HepG2 (cell line): ENCODE measurements at regions not wholly inside any gene's neighbourhood (a gene's known extent, or its start where the extent isn't known, plus 50 kb on each side); places are given as distances from the start of the nearest gene placed in this dataset.

ENCODE experiments used
- ATAC-seq: fragments of 200-7000 bp; cut with Tn5 transposase; 3 replicates; pipeline ENCODE4 v1.9.1; 2020; ENCODE audit warnings: mild to moderate bottlenecking, moderate library complexity
- BruUV-seq: library from RNA; stranded (reverse); fragments of 400-500 nt; replicated peaks from 2 replicates; lab custom pipeline; 2021; lab: Mats Ljungman, UMichigan
- CTCF ChIA-PET: fragments of 300-600 bp; formaldehyde crosslinking; extraction: SDS; loops from one replicate; lab custom pipeline; 2021; ENCODE audit warnings: low total read pairs, inconsistent platforms, low intra/inter-chr PET ratio; lab: Yijun Ruan, JAX
- POLR2A ChIA-PET: fragments of 350-600 bp; sonication (Branson Sonifier 250); formaldehyde crosslinking; loops from one replicate; lab custom pipeline; 2020; ENCODE audit warnings: antibody characterized with exemption, inconsistent platforms; lab: Yijun Ruan, JAX
- DNase-seq: peaks from one replicate; pipeline ENCODE4 v3.0.0-alpha.2; 2015; ENCODE audit warnings: low spot score
- FAIRE-seq: peaks from 3 replicates; lab custom pipeline; 2011; peaks lifted over from hg19 to GRCh38; lab: Jason Lieb, UNC
- H2AFZ ChIP-seq: one replicate; pipeline ENCODE4 v1.6.1; 2011; ENCODE audit warnings: low read length, inconsistent platforms
- H3K27ac ChIP-seq: fragments of 300-600 bp; 3 replicates; pipeline ENCODE4 v1.8.0; 2011; ENCODE audit warnings: mixed run types, mild to moderate bottlenecking, mixed read lengths, low read length, inconsistent platforms; ENCODE audit not compliant: insufficient read depth; ENCODE audit errors: extremely low read length
- H3K27me3 ChIP-seq, 2 experiments: fragments of 200-600 bp in 1 of 2; 2 replicates in 1 of 2; 3 replicates in 1 of 2; pipeline versions ENCODE4 v1.6.0 to v1.8.0; 2011; ENCODE audit warnings: low read length in 2 of 2, mild to moderate bottlenecking in 2 of 2, moderate library complexity in 2 of 2, inconsistent platforms in 1 of 2; ENCODE audit not compliant: insufficient read depth in 2 of 2, control insufficient read depth in 1 of 2
- H3K36me3 ChIP-seq, 2 experiments: fragments of 200-600 bp in 1 of 2; replicated peaks in 1 of 2; 2 replicates in 1 of 2; 3 replicates in 1 of 2; pipeline versions ENCODE4 v1.5.1 to v1.8.0; 2011; ENCODE audit warnings: low read length in 2 of 2, inconsistent platforms in 1 of 2; ENCODE audit not compliant: insufficient read depth in 2 of 2, control insufficient read depth in 1 of 2
- H3K4me1 ChIP-seq: 2 replicates; pipeline ENCODE4 v1.5.1; 2012; ENCODE audit warnings: low read length, inconsistent platforms; ENCODE audit not compliant: insufficient read depth
- H3K4me2 ChIP-seq: 2 replicates; pipeline ENCODE4 v1.6.0; 2011; ENCODE audit warnings: low read depth, low read length, inconsistent platforms
- H3K4me3 ChIP-seq, 3 experiments: fragments of 200-600 bp in 1 of 3; sonication (generic), shearing (Covaris generic) in 1 of 3; replicated peaks in 1 of 3; 2 replicates each; pipeline ENCODE4 v1.5.1; 2011 to 2016; ENCODE audit warnings: low read length in 3 of 3, inconsistent platforms in 2 of 3, low read depth in 2 of 3, mild to moderate bottlenecking in 2 of 3, control low read depth in 1 of 3, mixed read lengths in 1 of 3; ENCODE audit not compliant: insufficient read depth in 1 of 3
- H3K79me2 ChIP-seq: one replicate; pipeline ENCODE4 v1.6.1; 2011; ENCODE audit warnings: low read length, inconsistent platforms; ENCODE audit not compliant: insufficient read depth
- H3K9ac ChIP-seq: 2 replicates; pipeline ENCODE4 v1.6.0; 2011; ENCODE audit warnings: mild to moderate bottlenecking, low read depth, low read length, inconsistent platforms; ENCODE audit not compliant: insufficient read depth
- H3K9me3 ChIP-seq: 2 replicates; pipeline ENCODE4 v1.5.1; 2012; ENCODE audit warnings: mild to moderate bottlenecking, low read length
- H4K20me1 ChIP-seq: 2 replicates; pipeline ENCODE4 v1.6.0; 2011; ENCODE audit warnings: inconsistent platforms, mild to moderate bottlenecking, low read length, moderate library complexity; ENCODE audit not compliant: insufficient read depth
- KAT2B ChIP-seq: fragments of 150-350 bp; IDR thresholded peaks from 2 replicates; pipeline ENCODE4 v1.6.1; 2014; ENCODE audit warnings: low read depth, low read length, borderline replicate concordance
- KDM5A ChIP-seq: fragments of 200-600 bp; sonication (generic); IDR thresholded peaks from 2 replicates; pipeline ENCODE4 v1.7.0; 2018; ENCODE audit warnings: antibody characterized with exemption, mild to moderate bottlenecking, low read length, borderline replicate concordance
- MXI1 ChIP-seq: IDR thresholded peaks from 3 replicates; pipeline ENCODE4 v1.6.1; 2012; ENCODE audit warnings: low read depth, low read length, inconsistent platforms, borderline replicate concordance
- RAD21 ChIP-seq: fragments of 450-650 bp; formaldehyde crosslinking; IDR thresholded peaks from 2 replicates; pipeline ENCODE4 v1.5.0; 2020; ENCODE audit warnings: mild to moderate bottlenecking
- RBFOX2 ChIP-seq: fragments of 200-400 bp; formaldehyde crosslinking; IDR thresholded peaks from 2 replicates; pipeline ENCODE4 v1.6.1; 2017; ENCODE audit warnings: low read depth, mild to moderate bottlenecking, low read length
- REPIN1 ChIP-seq: sonication (generic); formaldehyde crosslinking; IDR thresholded peaks from 2 replicates; pipeline ENCODE4 v1.8.0; 2022; ENCODE audit warnings: missing genetic modification reagents, low read depth, mild to moderate bottlenecking, borderline replicate concordance
- U2AF2 ChIP-seq: fragments of 200-400 bp; formaldehyde crosslinking; IDR thresholded peaks from 2 replicates; pipeline ENCODE4 v1.6.1; 2017; ENCODE audit warnings: low read depth, mild to moderate bottlenecking, low read length
- ZNF562 ChIP-seq: sonication (generic); formaldehyde crosslinking; IDR thresholded peaks from 2 replicates; pipeline ENCODE4 v1.8.0; 2022; ENCODE audit warnings: missing genetic modification reagents, borderline replicate concordance
- ZNF572 ChIP-seq: sonication (generic); formaldehyde crosslinking; IDR thresholded peaks from 2 replicates; pipeline ENCODE4 v1.5.1; 2020; ENCODE audit warnings: mild to moderate bottlenecking, missing genetic modification reagents
- ZNF616 ChIP-seq: sonication (generic); formaldehyde crosslinking; IDR thresholded peaks from 2 replicates; pipeline ENCODE4 v1.5.0; 2020; ENCODE audit warnings: low read depth, mild to moderate bottlenecking, missing genetic modification reagents
- ZNF724P ChIP-seq: sonication (generic); formaldehyde crosslinking; IDR thresholded peaks from 2 replicates; pipeline ENCODE4 v1.8.0; 2022; ENCODE audit warnings: missing genetic modification reagents, borderline replicate concordance
- WGBS: methylation state at CpG from one replicate; pipeline ENCODE4 v1.1.6; 2017; ENCODE audit warnings: low lambda C conversion rate; 5-methylcytosine and 5-hydroxymethylcytosine counted together
- in situ Hi-C: cut with HindIII; loops from 2 replicates; pipeline ENCODE4 v1.10.0; 2017; ENCODE audit warnings: low pct_unique_long_range_greater_than_20kb; ENCODE audit not compliant: extremely low pct_ligation_motif_present
- intact Hi-C: fragments of 100-400 bp; cut with micrococcal nuclease; formaldehyde crosslinking; loops from one replicate; pipeline ENCODE4 v1.10.0; 2022; ENCODE audit not compliant: unreplicated experiment
- TF ChIP-seq, protein P1 (sequence below): sonication (generic); formaldehyde crosslinking; IDR thresholded peaks from 2 replicates; pipeline ENCODE4 v1.5.1; 2020; ENCODE audit warnings: missing genetic modification reagents, mild to moderate bottlenecking, borderline replicate concordance
- TF ChIP-seq, protein P2 (sequence below): sonication (generic); formaldehyde crosslinking; IDR thresholded peaks from 2 replicates; pipeline ENCODE4 v1.8.1; 2023; ENCODE audit warnings: mild to moderate bottlenecking, missing genetic modification reagents
- TF ChIP-seq, protein P3 (sequence below): sonication (generic); formaldehyde crosslinking; conservative IDR thresholded peaks from 2 replicates; pipeline ENCODE4 v1.4.0; 2020; ENCODE audit warnings: missing genetic modification reagents

- TF ChIP-seq U2AF2, result no peak
Measured at GRCh38 chr3:106821801-106822200, 555.4 kb upstream of the CCDC54 start (continued).

GRCh38 chr3:106822204-106822603 is 555.0 kb upstream of the CCDC54 start:
- Histone ChIP-seq H3K27me3 (peaks cover 0 to 1% of the 10 kb centered on the region in 2 experiments; a peak in 1 of 5 replicates), H3K79me2 (no peaks in the 10 kb centered on the region), H2AFZ (no peak overlapping the region), H3K9ac (no peak overlapping the region), H3K4me2 (no peak overlapping the region), H3K27ac (no peak overlapping the region), H3K4me1 (no peaks in the 10 kb centered on the region), H3K4me3 (no peak overlapping the region), H3K9me3 (no peaks in the 10 kb centered on the region), H3K36me3 (no peaks in the 10 kb centered on the region), H4K20me1 (no peaks in the 10 kb centered on the region)
- DNase-seq (no peak), FAIRE-seq (no peak), ATAC-seq (no peak)
- TF ChIP-seq RBFOX2 (no peak), KDM5A (no peak), REPIN1 (CRISPR knock-in tag) (no peak)
- 24% methylated on average over 5 of the region's 11 CpGs for WGBS
- POLR2A ChIA-PET, result no interaction called here
- CTCF ChIA-PET, result no interaction called here
- in situ Hi-C loops, result no loop called here
- intact Hi-C loops, result no loop called here
- BruUV-seq, result no TSS peak

- Histone ChIP-seq H2AFZ (no peak overlapping the region), H3K4me1 (no peaks in the 10 kb centered on the region), H3K27me3 (peaks cover 0 to 1% of the 10 kb centered on the region in 2 experiments; a peak in 1 of 5 replicates), H4K20me1 (no peaks in the 10 kb centered on the region), H3K4me3 (no peak overlapping the region), H3K79me2 (no peaks in the 10 kb centered on the region), H3K27ac (no peak overlapping the region), H3K9me3 (no peaks in the 10 kb centered on the region), H3K36me3 (no peaks in the 10 kb centered on the region), H3K4me2 (no peak overlapping the region), H3K9ac (no peak overlapping the region)
- 0% methylated on average over 3 of the region's 3 CpGs for WGBS
- no peak for DNase-seq
- no TSS peak for BruUV-seq
- ChIA-PET POLR2A (no interaction called here), CTCF (interaction anchor here (1.7 kb wide), 1 partner anchor 241 kb away, joined by 5 read pairs; no protein-coding TSS in a partner anchor)
- intact Hi-C loops, result loop anchor here (1.0 kb wide), 1 partner anchor 295 kb away; no protein-coding TSS in a partner anchor
- ATAC-seq, result no peak
- in situ Hi-C loops, result no loop called here
- no peak for FAIRE-seq
- TF ChIP-seq, protein P1, sequence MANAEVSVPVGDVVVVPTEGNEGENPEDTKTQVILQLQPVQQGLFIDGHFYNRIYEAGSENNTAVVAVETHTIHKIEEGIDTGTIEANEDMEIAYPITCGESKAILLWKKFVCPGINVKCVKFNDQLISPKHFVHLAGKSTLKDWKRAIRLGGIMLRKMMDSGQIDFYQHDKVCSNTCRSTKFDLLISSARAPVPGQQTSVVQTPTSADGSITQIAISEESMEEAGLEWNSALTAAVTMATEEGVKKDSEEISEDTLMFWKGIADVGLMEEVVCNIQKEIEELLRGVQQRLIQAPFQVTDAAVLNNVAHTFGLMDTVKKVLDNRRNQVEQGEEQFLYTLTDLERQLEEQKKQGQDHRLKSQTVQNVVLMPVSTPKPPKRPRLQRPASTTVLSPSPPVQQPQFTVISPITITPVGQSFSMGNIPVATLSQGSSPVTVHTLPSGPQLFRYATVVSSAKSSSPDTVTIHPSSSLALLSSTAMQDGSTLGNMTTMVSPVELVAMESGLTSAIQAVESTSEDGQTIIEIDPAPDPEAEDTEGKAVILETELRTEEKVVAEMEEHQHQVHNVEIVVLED (CRISPR knock-in tag), result no peak
- TF ChIP-seq ZNF616 (no peak), ZNF572 (CRISPR knock-in tag) (no peak), KAT2B (no peak), MXI1 (no peak), ZNF724P (CRISPR knock-in tag) (no peak), ZNF562 (CRISPR knock-in tag) (no peak), RAD21 (CRISPR knock-in tag) (no peak)
- TF ChIP-seq, protein P2, sequence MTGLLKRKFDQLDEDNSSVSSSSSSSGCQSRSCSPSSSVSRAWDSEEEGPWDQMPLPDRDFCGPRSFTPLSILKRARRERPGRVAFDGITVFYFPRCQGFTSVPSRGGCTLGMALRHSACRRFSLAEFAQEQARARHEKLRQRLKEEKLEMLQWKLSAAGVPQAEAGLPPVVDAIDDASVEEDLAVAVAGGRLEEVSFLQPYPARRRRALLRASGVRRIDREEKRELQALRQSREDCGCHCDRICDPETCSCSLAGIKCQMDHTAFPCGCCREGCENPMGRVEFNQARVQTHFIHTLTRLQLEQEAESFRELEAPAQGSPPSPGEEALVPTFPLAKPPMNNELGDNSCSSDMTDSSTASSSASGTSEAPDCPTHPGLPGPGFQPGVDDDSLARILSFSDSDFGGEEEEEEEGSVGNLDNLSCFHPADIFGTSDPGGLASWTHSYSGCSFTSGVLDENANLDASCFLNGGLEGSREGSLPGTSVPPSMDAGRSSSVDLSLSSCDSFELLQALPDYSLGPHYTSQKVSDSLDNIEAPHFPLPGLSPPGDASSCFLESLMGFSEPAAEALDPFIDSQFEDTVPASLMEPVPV (CRISPR knock-in tag), result no peak
- TF ChIP-seq, protein P3, sequence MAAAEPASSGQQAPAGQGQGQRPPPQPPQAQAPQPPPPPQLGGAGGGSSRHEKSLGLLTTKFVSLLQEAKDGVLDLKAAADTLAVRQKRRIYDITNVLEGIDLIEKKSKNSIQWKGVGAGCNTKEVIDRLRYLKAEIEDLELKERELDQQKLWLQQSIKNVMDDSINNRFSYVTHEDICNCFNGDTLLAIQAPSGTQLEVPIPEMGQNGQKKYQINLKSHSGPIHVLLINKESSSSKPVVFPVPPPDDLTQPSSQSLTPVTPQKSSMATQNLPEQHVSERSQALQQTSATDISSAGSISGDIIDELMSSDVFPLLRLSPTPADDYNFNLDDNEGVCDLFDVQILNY (CRISPR knock-in tag), result no peak
Measured at GRCh38 chr3:106823701-106824100, 553.5 kb upstream of the CCDC54 start.
